NCI-H2029 treated with DMSO at 0.1 percent for 48 hours (cell line): ENCODE measurements at regions not wholly inside any gene's neighbourhood (a gene's known extent, or its start where the extent isn't known, plus 50 kb on each side); places are given as distances from the start of the nearest gene placed in this dataset.
"Not testable (repeated sequence)": the region's sequence is repeated elsewhere in the genome, so short reads cannot be mapped to it uniquely, and the experiment has no call there.

ENCODE experiments used
- DNase-seq: peaks from one replicate; lab custom pipeline; 2025; lab: John Stamatoyannopoulos, UW

DNA sequence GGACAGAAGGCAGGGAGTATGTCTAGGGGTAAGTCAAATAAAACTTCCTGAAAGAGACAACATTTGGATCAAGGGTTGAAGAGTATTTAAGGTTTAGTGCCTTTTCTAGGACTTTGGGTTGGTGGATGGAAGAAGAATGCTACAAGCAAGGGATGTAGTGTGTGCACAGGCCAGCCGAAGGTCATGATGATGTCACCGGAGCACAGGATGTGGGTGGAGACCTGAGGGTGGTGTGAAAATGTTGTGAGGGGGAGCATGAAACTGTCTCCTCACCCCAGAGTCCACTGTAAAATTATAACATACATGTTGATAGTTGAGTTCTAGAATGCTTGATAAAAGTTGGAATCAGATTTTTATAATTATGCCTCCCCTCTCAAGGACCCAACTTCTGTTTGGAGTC is 553.3 kb upstream of the SGCD start:
- no peak for DNase-seq

DNA sequence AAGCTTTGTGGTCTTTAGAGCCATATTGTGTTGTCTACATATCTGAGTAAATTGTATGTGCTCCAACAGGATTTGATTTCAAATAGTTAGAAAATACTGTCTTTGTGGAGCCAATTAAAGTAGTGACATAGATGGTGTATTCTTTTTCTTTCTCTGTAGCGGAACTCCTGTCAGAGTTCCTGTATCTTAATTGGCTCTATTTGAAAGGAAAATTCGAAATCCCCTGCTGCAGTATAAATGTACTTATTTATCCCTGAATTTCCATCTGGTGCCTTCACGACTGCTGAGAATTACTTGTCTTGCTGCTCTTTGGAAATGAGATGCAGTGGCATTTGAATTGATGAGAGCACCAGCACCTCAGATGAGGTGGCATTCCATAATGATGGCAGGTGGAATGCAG is 546.7 kb upstream of the SGCD start:
- no peak for DNase-seq

DNA sequence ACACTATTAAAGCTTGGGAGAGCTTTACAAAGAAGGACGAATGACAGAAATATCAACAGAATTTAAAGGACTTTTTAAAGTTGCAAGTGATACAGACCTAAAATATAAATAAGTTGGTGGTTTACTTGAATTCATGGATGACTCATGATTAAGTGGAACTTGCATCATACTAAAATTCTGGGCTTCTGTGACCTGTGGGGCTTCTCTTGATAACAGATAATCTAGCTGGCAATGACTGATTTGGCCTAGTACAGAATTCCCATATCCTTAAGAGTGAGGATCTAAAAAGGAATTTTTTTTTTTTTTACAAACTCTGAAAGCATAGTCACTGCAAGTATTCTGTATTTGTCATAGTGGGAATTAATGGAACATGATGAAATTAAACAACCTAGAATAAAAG is 543.7 kb upstream of the SGCD start:
- DNase-seq = no peak

GRCh38 chr5:155783791-155784190 is 543.2 kb upstream of the SGCD start:
- DNase-seq = no peak

DNA sequence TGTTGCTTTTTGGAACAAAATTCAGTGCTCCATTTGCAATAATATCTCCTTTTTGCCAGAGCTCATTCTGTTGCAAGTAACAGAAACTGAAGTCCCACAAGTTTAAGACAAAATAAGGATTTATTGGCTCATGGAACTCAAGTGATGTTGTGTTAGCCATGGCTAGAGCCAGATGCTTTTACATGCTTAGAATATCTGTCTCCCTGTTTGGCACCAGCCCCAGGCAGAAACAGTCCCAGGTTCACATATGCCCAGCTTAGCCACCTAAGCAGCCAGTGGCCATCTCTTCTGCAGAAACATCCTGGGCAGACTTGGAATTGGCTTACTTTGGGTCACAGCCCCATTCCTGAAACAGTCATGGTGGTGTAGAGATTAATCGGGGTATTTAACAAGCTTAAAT is 540.9 kb upstream of the SGCD start:
- DNase-seq = no peak

GRCh38 chr5:155792873-155793272 is 534.1 kb upstream of the SGCD start:
- DNase-seq = no peak

GRCh38 chr5:155794795-155795194 is 532.2 kb upstream of the SGCD start:
- DNase-seq = no peak

DNA sequence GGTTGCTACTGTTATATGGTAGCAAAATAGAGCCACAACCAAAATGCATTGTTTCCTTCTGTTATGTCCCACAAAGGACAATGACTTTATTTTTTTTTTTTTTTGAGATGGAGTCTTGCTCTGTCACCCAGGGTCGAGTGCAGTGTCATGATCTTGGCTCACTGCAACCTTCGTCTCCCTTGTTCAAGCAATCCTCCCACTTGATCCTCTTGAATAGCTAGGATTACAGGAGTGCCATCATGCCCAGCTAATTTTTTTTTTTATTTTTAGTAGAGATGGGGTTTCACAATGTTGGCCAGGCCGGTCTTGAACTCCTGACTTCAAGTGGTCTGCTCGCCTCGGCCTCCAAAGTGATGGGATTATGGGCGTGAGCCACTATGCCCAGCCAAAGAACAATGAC is 527.7 kb upstream of the SGCD start:
- DNase-seq = no peak

GRCh38 chr5:155807884-155808576 is 518.9 kb upstream of the SGCD start:
- DNase-seq = no peak

- no peak for DNase-seq
Observed at GRCh38 chr5:155815248-155815647, 511.7 kb upstream of the SGCD start.

GRCh38 chr5:155822177-155822576 is 504.8 kb upstream of the SGCD start:
- DNase-seq = no peak

DNA sequence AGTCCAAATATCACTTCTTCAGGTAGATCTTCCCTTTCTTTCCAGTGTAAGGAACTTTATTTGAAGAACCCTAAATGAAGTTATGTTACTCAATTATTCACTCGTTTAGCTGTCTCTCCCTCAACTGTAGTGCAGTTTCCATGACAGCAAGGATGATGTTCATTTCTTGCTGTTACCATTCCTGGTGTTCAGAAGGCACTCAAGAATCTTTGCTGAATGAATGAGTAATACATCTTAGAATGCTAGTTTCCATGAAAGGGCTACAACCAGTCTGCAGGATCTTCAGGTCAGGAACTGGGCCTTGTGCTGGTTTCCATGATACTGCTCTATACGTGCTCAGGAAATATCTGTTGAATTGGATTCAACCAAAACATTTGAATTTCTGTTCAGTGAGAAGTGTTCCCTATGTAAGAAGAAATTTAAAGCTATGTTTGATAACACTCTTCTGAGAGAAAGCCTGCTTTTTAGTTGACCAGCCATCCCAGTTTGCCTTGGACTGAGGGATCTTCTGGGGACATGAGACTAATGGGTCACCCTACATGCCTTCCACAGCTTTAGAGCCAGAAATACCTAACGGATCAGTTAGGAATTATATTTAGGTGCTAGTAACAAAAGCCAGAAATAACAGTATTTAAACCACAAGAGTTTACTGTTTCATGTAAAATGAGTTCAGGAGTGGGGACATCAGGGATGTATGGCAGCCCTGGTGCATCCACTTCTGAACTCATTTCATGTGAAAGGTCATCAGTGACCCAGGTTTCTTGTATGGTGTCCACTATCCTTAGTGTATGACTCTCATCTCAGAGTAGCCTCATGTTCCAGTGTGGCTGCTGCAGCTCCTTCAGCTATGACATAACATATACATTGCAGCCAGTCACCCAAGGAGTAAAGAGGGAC is 500.1 kb upstream of the SGCD start:
- DNase-seq = no peak

DNA sequence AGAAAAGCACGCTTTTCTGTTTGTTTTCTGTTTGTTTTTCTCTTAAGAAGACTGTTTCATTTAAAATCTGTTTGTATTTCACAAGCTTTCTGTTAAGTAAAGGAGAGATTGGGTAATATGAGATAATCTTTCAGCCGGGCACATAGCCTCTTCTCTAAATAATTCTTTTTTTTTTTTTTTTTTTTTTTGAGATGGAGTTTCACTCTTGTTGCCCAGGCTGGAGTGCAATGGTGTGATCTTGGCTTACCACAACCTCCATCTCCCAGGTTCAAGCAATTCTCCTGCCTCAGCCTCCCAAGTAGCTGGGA is 499.5 kb upstream of the SGCD start:
- not testable (repeated sequence) for DNase-seq

- no peak for DNase-seq
Observed at GRCh38 chr5:155827949-155828348, 499.0 kb upstream of the SGCD start.

- no peak for DNase-seq
Observed at GRCh38 chr5:155831491-155831890, 495.5 kb upstream of the SGCD start.

DNA sequence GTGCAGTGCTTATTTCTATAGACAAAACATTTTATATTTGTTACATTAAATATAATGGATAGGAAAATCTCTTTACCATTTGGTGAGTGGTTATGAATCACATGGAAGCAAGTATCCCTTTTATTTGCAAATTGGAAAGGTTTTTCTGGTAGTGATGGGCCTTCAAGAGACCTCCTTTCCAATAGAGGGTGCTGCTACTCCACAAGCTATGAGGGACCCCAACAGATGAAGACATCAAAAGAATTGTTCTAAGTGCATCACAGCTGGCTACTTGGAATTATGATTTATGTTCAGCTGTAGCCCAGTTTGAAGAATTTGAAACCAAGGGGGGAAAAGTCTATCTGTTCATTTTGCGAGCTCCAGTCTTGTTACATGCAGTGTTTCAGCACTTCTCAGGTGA is 493.7 kb upstream of the SGCD start:
- DNase-seq = no peak

DNA sequence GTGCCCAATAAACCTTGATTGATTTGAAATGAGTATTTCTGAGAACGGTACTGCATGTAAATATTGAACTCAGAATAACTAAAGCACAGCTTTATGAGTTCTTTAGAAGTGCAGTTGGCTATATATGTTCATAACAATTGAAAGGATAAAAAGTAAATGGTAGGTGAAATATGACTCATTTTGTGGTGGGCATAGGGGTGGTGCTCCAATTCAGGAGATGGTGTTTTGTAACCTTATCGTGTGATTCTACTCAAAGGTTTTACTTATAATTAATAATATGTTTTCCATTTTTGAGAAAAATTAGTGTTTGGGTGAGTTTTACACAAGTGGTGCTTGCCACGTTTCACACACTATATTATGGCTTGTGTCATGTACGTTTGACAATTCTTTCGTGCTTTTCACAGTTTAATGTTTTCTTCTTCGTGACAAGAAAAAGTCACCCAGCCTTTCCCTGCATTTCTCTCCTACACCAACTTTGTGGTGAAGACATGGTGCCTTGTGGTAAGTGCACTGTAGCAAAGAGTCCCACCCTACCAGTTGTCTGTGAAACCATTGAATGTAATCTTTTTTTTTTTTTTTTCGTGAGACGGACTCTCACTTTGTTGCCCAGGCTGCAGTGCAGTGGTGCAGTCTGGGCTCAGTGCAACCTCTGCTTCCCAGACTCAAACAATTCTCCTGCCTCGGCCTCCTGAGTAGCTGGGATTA is 492.5 kb upstream of the SGCD start:
- DNase-seq = no peak

- no peak for DNase-seq
Observed at GRCh38 chr5:155836089-155836803, 490.7 kb upstream of the SGCD start.

DNA sequence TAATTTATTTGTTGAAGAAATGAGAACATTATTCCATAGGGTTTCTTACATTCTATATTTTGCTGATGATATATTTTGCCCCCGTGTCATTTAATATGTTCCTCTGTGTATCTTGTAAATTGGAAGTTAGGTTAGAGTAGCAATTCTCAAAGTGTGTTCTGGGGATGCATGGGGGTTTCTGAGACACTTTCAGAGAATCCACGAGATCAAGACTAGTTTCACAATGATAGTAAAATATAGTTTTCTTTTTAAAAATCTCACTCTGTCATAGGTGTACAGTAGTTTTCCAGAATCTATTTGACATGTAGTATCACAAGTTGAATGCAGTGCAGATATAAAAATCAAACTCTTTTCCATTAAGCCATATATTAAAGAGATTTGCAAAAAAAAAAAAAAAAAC is 488.6 kb upstream of the SGCD start:
- no peak for DNase-seq

- peak; percentile 89 for DNase-seq
Observed at GRCh38 chr5:155839251-155840037, 487.5 kb upstream of the SGCD start.

GRCh38 chr5:155844542-155844941 is 482.4 kb upstream of the SGCD start:
- DNase-seq = no peak

DNA sequence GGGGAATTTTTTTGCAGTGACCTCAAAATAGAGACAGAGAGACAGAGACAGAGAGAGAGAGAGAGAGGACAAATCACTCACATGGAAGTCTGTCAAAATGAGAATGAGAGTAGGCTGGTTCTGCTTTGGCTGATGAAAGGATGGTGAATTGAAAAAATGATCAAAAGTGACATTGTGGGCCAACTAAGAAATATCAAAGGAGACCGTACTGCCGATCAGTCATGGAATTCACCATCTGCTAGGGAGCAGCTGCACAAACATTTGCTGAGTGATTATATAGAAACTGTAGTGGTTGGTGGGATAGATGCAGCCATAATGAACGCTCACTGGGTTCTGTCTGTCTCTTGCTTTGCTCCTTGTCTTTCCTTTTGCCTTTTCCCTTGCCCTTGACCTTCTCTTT is 476.6 kb upstream of the SGCD start:
- peak; percentile 13 for DNase-seq
